Loucy (cell line): ENCODE measurements at regions not wholly inside any gene's neighbourhood (a gene's known extent, or its start where the extent isn't known, plus 50 kb on each side); places are given as distances from the start of the nearest gene placed in this dataset.

Experiments
- CTCF ChIP-seq: fragments of 200-600 bp; sonication (generic); conservative IDR thresholded peaks from 2 replicates; pipeline ENCODE4 v1.5.1; 2014; ENCODE audit warnings: mild to moderate bottlenecking, antibody characterized with exemption, low read length
- EZH2phosphoT487 ChIP-seq: fragments of 200-600 bp; IDR thresholded peaks from 2 replicates; pipeline ENCODE4 v1.6.1; 2018; ENCODE audit warnings: antibody characterized with exemption, mild to moderate bottlenecking, moderate library complexity, borderline replicate concordance

DNA sequence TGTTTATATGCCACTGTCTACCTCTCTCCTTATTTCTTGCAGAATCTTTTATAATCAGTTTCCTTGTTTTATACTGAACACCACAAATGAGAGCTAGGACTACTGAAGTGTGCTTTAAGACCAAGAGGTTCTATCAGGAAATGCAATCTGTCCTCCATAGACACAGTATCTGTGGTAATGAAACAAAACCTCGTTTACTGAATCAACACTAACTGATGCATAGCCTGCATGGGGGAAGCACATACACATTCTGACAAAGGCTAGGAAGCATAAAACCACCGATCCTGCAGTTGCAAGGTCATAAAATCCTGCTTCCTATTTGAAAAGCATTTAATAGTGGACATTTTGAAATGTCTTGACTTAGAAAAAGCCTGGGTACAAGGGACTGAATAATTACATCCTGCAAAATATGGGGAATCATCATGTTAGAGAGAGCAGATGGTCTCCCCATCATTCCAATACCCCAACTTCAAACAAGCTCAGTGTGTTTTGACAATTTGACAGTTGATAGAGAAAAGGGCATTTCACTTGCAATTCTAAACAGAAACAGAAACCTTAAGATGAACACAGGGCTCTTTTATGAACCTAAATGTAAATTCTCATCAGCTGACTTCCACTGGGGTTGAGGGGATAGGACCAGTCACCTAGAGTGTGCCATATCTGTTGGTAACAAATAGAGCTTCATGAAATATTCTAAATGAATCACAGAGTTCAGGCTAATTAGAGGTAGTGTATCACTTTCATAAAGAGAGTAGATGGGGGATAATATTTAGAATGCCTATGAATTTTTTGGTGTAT, 1845.6 kb upstream of the PIK3C3 start:
- TF ChIP-seq CTCF (no peak), EZH2phosphoT487 (no peak)
